ENCODE measurements at regions not wholly inside any gene's neighbourhood (a gene's known extent, or its start where the extent isn't known, plus 50 kb on each side); places are given as distances from the start of the nearest gene placed in this dataset.

DNA sequence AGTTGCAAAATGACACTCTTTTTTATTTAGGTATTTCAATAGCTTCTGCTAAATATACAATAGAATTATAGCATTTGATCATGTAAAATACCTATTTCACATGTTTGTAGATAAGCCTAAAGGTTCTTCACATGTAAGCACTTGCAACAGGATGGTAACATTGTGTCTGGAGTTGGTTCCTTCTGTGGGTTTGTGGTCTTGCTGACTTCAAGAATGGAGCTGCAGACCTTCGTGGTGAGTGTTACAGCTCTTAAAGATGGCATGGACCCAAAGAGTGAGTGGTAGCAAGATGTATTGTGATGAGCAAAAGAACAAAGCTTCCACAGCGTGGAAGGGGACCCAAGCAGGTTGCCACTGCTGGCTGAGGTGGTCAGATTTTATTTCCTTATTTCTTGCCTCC is 246.4 kb upstream of the PDGFD start:
- TF ChIP-seq, protein P1, sequence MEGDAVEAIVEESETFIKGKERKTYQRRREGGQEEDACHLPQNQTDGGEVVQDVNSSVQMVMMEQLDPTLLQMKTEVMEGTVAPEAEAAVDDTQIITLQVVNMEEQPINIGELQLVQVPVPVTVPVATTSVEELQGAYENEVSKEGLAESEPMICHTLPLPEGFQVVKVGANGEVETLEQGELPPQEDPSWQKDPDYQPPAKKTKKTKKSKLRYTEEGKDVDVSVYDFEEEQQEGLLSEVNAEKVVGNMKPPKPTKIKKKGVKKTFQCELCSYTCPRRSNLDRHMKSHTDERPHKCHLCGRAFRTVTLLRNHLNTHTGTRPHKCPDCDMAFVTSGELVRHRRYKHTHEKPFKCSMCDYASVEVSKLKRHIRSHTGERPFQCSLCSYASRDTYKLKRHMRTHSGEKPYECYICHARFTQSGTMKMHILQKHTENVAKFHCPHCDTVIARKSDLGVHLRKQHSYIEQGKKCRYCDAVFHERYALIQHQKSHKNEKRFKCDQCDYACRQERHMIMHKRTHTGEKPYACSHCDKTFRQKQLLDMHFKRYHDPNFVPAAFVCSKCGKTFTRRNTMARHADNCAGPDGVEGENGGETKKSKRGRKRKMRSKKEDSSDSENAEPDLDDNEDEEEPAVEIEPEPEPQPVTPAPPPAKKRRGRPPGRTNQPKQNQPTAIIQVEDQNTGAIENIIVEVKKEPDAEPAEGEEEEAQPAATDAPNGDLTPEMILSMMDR (IDR thresholded peaks at IDR 0.05), result no peak
- no peak for TF ChIP-seq EZH2phosphoT487 (IDR thresholded peaks at IDR 0.05)
